ENCODE measurements at regions not wholly inside any gene's neighbourhood (a gene's known extent, or its start where the extent isn't known, plus 50 kb on each side); places are given as distances from the start of the nearest gene placed in this dataset.

- H3K79me2 ChIP-seq (ENCODE audit: control insufficient read depth, insufficient read depth, low read length, unreplicated experiment), result no peaks in the 10 kb centered on the region
Observed at GRCh38 chr2:82825410-82826090, 1633.5 kb downstream of the SUCLG1 start.

GRCh38 chr2:82823892-82824291 lies 1635.2 kb downstream of the SUCLG1 start:
- Histone ChIP-seq H3K4me1 (ENCODE audit: control insufficient read depth, insufficient read depth, low read length, unreplicated experiment) (no peaks in the 10 kb centered on the region), H3K79me2 (ENCODE audit: control insufficient read depth, insufficient read depth, low read length, unreplicated experiment) (no peaks in the 10 kb centered on the region), H2AFZ (ENCODE audit: low read length, unreplicated experiment) (no peak overlapping the region), H3K27ac (ENCODE audit: low read depth, low read length) (no peak overlapping the region), H3K27me3 (ENCODE audit: insufficient read depth, low read length) (peaks cover 14% of the 10 kb centered on the region; the same call in 1 of the 2 replicates), H3K4me3 (ENCODE audit: low read depth, low read length) (no peak overlapping the region), H3K36me3 (ENCODE audit: insufficient read depth, low read length) (no peaks in the 10 kb centered on the region)

More at GRCh38 chr2:82825410-82826090, 1633.5 kb downstream of the SUCLG1 start:
- H3K27me3 ChIP-seq (ENCODE audit: insufficient read depth, low read length), result peaks cover 14% of the 10 kb centered on the region; the same call in 1 of the 2 replicates
- no peaks in the 10 kb centered on the region for H3K36me3 ChIP-seq (ENCODE audit: insufficient read depth, low read length)
- H3K4me3 ChIP-seq (ENCODE audit: low read depth, low read length), result no peak overlapping the region
- no peak overlapping the region for H2AFZ ChIP-seq (ENCODE audit: low read length, unreplicated experiment)
- H3K27ac ChIP-seq (ENCODE audit: low read depth, low read length), result no peak overlapping the region
- H3K4me1 ChIP-seq (ENCODE audit: control insufficient read depth, insufficient read depth, low read length, unreplicated experiment), result no peaks in the 10 kb centered on the region

GRCh38 chr2:82819951-82820350 lies 1639.1 kb downstream of the SUCLG1 start:
- peaks cover 3% of the 10 kb centered on the region; the same call in 1 of the 2 replicates for H3K27me3 ChIP-seq (ENCODE audit: insufficient read depth, low read length)
- H3K79me2 ChIP-seq (ENCODE audit: control insufficient read depth, insufficient read depth, low read length, unreplicated experiment), result no peaks in the 10 kb centered on the region
- H2AFZ ChIP-seq (ENCODE audit: low read length, unreplicated experiment), result no peak overlapping the region
- H3K27ac ChIP-seq (ENCODE audit: low read depth, low read length), result no peak overlapping the region
- no peak overlapping the region for H3K4me3 ChIP-seq (ENCODE audit: low read depth, low read length)
- no peaks in the 10 kb centered on the region for H3K36me3 ChIP-seq (ENCODE audit: insufficient read depth, low read length)
- H3K4me1 ChIP-seq (ENCODE audit: control insufficient read depth, insufficient read depth, low read length, unreplicated experiment), result no peaks in the 10 kb centered on the region

GRCh38 chr2:82814146-82814545 lies 1644.9 kb downstream of the SUCLG1 start:
- Histone ChIP-seq H2AFZ (ENCODE audit: low read length, unreplicated experiment) (no peak overlapping the region), H3K79me2 (ENCODE audit: control insufficient read depth, insufficient read depth, low read length, unreplicated experiment) (no peaks in the 10 kb centered on the region), H3K36me3 (ENCODE audit: insufficient read depth, low read length) (no peaks in the 10 kb centered on the region), H3K4me1 (ENCODE audit: control insufficient read depth, insufficient read depth, low read length, unreplicated experiment) (no peaks in the 10 kb centered on the region), H3K4me3 (ENCODE audit: low read depth, low read length) (no peak overlapping the region), H3K27ac (ENCODE audit: low read depth, low read length) (no peak overlapping the region), H3K27me3 (ENCODE audit: insufficient read depth, low read length) (no peaks in the 10 kb centered on the region)

- H3K27ac ChIP-seq (ENCODE audit: low read depth, low read length), result no peak overlapping the region
- no peaks in the 10 kb centered on the region for H3K79me2 ChIP-seq (ENCODE audit: control insufficient read depth, insufficient read depth, low read length, unreplicated experiment)
- no peak overlapping the region for H3K4me3 ChIP-seq (ENCODE audit: low read depth, low read length)
- no peaks in the 10 kb centered on the region for H3K4me1 ChIP-seq (ENCODE audit: control insufficient read depth, insufficient read depth, low read length, unreplicated experiment)
- no peak overlapping the region for H2AFZ ChIP-seq (ENCODE audit: low read length, unreplicated experiment)
- no peaks in the 10 kb centered on the region for H3K27me3 ChIP-seq (ENCODE audit: insufficient read depth, low read length)
- no peaks in the 10 kb centered on the region for H3K36me3 ChIP-seq (ENCODE audit: insufficient read depth, low read length)
Observed at GRCh38 chr2:82811946-82812345, 1647.1 kb downstream of the SUCLG1 start.

- Histone ChIP-seq H3K27me3 (ENCODE audit: insufficient read depth, low read length) (no peaks in the 10 kb centered on the region), H3K4me3 (ENCODE audit: low read depth, low read length) (no peak overlapping the region), H3K4me1 (ENCODE audit: control insufficient read depth, insufficient read depth, low read length, unreplicated experiment) (no peaks in the 10 kb centered on the region), H2AFZ (ENCODE audit: low read length, unreplicated experiment) (no peak overlapping the region), H3K79me2 (ENCODE audit: control insufficient read depth, insufficient read depth, low read length, unreplicated experiment) (no peaks in the 10 kb centered on the region), H3K27ac (ENCODE audit: low read depth, low read length) (no peak overlapping the region), H3K36me3 (ENCODE audit: insufficient read depth, low read length) (no peaks in the 10 kb centered on the region)
Observed at GRCh38 chr2:82803307-82803706, 1655.8 kb downstream of the SUCLG1 start.

GRCh38 chr2:82797469-82797868 lies 1661.6 kb downstream of the SUCLG1 start:
- no peaks in the 10 kb centered on the region for H3K27me3 ChIP-seq (ENCODE audit: insufficient read depth, low read length)
- H2AFZ ChIP-seq (ENCODE audit: low read length, unreplicated experiment), result no peak overlapping the region
- H3K4me1 ChIP-seq (ENCODE audit: control insufficient read depth, insufficient read depth, low read length, unreplicated experiment), result no peaks in the 10 kb centered on the region
- no peak overlapping the region for H3K27ac ChIP-seq (ENCODE audit: low read depth, low read length)
- H3K79me2 ChIP-seq (ENCODE audit: control insufficient read depth, insufficient read depth, low read length, unreplicated experiment), result no peaks in the 10 kb centered on the region
- H3K4me3 ChIP-seq (ENCODE audit: low read depth, low read length), result no peak overlapping the region
- no peaks in the 10 kb centered on the region for H3K36me3 ChIP-seq (ENCODE audit: insufficient read depth, low read length)

GRCh38 chr2:82796132-82796531 lies 1662.9 kb downstream of the SUCLG1 start:
- H3K36me3 ChIP-seq (ENCODE audit: insufficient read depth, low read length), result no peaks in the 10 kb centered on the region
- H3K4me1 ChIP-seq (ENCODE audit: control insufficient read depth, insufficient read depth, low read length, unreplicated experiment), result no peaks in the 10 kb centered on the region
- no peak overlapping the region for H3K4me3 ChIP-seq (ENCODE audit: low read depth, low read length)
- H3K27ac ChIP-seq (ENCODE audit: low read depth, low read length), result peak overlapping the region; percentile 64
- no peaks in the 10 kb centered on the region for H3K27me3 ChIP-seq (ENCODE audit: insufficient read depth, low read length)
- H3K79me2 ChIP-seq (ENCODE audit: control insufficient read depth, insufficient read depth, low read length, unreplicated experiment), result no peaks in the 10 kb centered on the region
- H2AFZ ChIP-seq (ENCODE audit: low read length, unreplicated experiment), result no peak overlapping the region

GRCh38 chr2:82795446-82795845 lies 1663.6 kb downstream of the SUCLG1 start:
- Histone ChIP-seq H3K4me1 (ENCODE audit: control insufficient read depth, insufficient read depth, low read length, unreplicated experiment) (peaks cover 3% of the 10 kb centered on the region), H3K27me3 (ENCODE audit: insufficient read depth, low read length) (no peaks in the 10 kb centered on the region), H3K79me2 (ENCODE audit: control insufficient read depth, insufficient read depth, low read length, unreplicated experiment) (no peaks in the 10 kb centered on the region), H3K27ac (ENCODE audit: low read depth, low read length) (peak overlapping the region; percentile 64), H3K4me3 (ENCODE audit: low read depth, low read length) (0 out of 2 replicates have a peak overlapping the region, but pooled peaks have one; percentile 18), H3K36me3 (ENCODE audit: insufficient read depth, low read length) (no peaks in the 10 kb centered on the region), H2AFZ (ENCODE audit: low read length, unreplicated experiment) (no peak overlapping the region)

- no peak overlapping the region for H3K4me3 ChIP-seq (ENCODE audit: low read depth, low read length)
- no peak overlapping the region for H2AFZ ChIP-seq (ENCODE audit: low read length, unreplicated experiment)
- H3K27me3 ChIP-seq (ENCODE audit: insufficient read depth, low read length), result no peaks in the 10 kb centered on the region
- peaks cover 10% of the 10 kb centered on the region for H3K4me1 ChIP-seq (ENCODE audit: control insufficient read depth, insufficient read depth, low read length, unreplicated experiment)
- no peaks in the 10 kb centered on the region for H3K79me2 ChIP-seq (ENCODE audit: control insufficient read depth, insufficient read depth, low read length, unreplicated experiment)
- H3K36me3 ChIP-seq (ENCODE audit: insufficient read depth, low read length), result no peaks in the 10 kb centered on the region
- no peak overlapping the region for H3K27ac ChIP-seq (ENCODE audit: low read depth, low read length)
Observed at GRCh38 chr2:82793711-82794435, 1665.2 kb downstream of the SUCLG1 start.

- Histone ChIP-seq H3K36me3 (ENCODE audit: insufficient read depth, low read length) (no peaks in the 10 kb centered on the region), H3K4me3 (ENCODE audit: low read depth, low read length) (no peak overlapping the region), H3K27ac (ENCODE audit: low read depth, low read length) (no peak overlapping the region), H2AFZ (ENCODE audit: low read length, unreplicated experiment) (no peak overlapping the region), H3K4me1 (ENCODE audit: control insufficient read depth, insufficient read depth, low read length, unreplicated experiment) (peaks cover 10% of the 10 kb centered on the region), H3K27me3 (ENCODE audit: insufficient read depth, low read length) (no peaks in the 10 kb centered on the region), H3K79me2 (ENCODE audit: control insufficient read depth, insufficient read depth, low read length, unreplicated experiment) (no peaks in the 10 kb centered on the region)
Observed at GRCh38 chr2:82792316-82792715, 1666.8 kb downstream of the SUCLG1 start.
